ES-I3 (cell line): ENCODE measurements at regions not wholly inside any gene's neighbourhood (a gene's known extent, or its start where the extent isn't known, plus 50 kb on each side); places are given as distances from the start of the nearest gene placed in this dataset.
"Not testable (repeated sequence)": the region's sequence is repeated elsewhere in the genome, so short reads cannot be mapped to it uniquely, and the experiment has no call there.

Experiments used
- H3K36me3 ChIP-seq: 2 replicates; pipeline ENCODE4 v1.6.1; 2013; ENCODE audit warnings: mild to moderate bottlenecking, low read length, control low read depth, moderate library complexity; ENCODE audit not compliant: insufficient read depth
- H3K4me1 ChIP-seq: 2 replicates; pipeline ENCODE4 v1.6.1; 2013; ENCODE audit warnings: mild to moderate bottlenecking, control low read depth, low read length; ENCODE audit not compliant: insufficient read depth
- H3K9ac ChIP-seq: 2 replicates; pipeline ENCODE4 v1.6.1; 2013; ENCODE audit warnings: low read depth, mild to moderate bottlenecking, low read length, moderate library complexity
- H3K9me3 ChIP-seq: 2 replicates; pipeline ENCODE4 v1.6.1; 2013; ENCODE audit warnings: mild to moderate bottlenecking, low read length, moderate library complexity; ENCODE audit not compliant: control insufficient read depth, insufficient read depth

DNA sequence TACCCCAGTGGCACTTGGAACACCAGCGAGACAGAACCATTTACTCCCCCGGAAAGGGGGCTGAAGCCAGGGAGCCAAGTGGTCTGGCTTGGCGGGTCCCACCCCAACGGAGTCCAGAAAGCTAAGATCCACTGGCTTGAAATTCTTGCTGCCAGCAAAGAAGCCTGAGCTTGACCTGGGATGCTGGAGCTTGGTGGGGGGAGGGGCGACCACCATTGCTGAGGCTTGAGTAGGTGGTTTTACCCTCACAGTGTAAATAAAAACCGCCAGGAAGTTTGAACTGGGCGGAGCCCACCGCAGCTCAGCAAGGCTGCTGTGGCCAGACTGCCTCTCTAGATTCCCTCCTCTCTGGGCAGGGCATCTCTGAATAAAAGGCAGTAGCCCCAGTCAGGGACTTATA lies 62.8 kb downstream of the RPS24 start:
- H3K4me1 ChIP-seq, H3K9ac ChIP-seq: not testable (repeated sequence)

DNA sequence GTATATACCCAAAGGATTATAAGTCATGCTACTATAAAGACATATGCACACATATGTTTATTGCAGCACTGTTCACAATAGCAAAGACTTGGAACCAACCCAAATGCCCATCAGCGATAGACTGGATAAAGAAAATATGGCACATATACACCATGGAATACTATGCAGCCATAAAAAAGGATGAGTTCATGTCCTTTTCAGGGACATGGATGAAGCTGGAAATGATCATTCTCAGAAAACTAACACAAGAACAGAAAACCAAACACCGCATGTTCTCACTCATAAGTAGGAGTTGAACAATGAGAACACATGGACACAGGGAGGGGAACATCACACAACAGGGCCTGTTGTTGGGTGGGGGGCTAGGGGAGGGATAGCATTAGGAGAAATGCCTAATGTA lies 68.9 kb downstream of the RPS24 start:
- H3K9me3 ChIP-seq, H3K9ac ChIP-seq, H3K36me3 ChIP-seq, H3K4me1 ChIP-seq: not testable (repeated sequence)

More for the DNA sequence above, 62.8 kb downstream of the RPS24 start:
- H3K9me3 ChIP-seq, H3K36me3 ChIP-seq: not testable (repeated sequence)

DNA sequence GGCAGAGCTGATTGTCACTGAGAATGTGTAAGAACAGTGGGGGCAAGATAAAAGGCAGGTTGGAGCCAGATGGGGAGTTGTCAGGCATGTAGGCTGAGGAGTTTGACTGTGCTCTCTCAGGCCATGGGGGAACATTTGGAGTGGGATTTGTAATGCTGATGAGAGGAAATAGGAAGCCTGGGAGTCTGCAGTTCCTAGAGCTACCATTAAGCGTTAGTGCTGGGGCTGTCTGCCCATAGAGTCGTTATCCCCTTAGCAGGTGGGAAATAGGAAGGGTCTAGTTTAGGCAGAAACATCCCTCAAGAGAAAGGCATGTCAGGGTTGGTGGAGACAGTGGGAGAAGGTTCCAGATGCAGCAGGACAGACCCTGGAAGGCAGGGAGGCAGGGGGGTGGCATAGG lies 75.5 kb downstream of the RPS24 start:
- H3K9ac ChIP-seq: no peak overlapping the region

DNA sequence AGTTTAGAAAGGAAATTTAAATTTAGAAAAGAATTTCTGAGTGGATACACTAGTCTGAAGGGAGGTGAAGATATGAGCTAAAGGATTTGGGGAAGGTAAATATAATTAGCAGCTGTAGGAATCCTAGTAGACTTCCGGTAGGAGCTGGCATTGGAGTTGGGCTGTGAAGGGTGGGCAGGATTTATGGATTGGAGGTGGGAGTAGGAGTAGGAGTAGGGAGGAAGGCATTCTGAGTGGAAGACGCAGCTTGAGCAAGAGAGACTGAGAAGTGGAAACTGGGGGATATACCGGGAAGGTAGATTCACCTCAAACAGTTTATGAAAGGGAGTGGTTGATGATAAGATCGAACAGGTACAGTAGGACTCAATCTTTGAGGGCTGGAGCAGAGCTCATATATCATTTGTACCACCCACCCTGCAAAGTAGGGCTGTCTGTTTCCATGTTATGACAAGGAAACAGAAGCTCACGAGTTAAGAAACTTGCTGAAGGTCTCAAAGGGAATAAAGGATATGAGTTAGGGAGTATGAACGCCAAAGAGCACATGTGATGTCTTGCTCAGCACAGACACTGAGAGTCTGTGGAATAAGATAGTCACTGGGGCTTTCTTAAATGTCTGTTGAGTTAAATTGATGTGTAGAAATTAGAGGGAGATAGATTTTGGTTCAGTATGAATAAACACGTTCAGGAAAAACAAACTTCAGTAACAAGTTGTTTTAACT lies 81.6 kb downstream of the RPS24 start:
- H3K4me1 ChIP-seq: no peaks in the 10 kb centered on the region
- H3K36me3 ChIP-seq: no peaks in the 10 kb centered on the region
- no peaks in the 10 kb centered on the region for H3K9me3 ChIP-seq
- no peak overlapping the region for H3K9ac ChIP-seq

More for the DNA sequence above, 75.5 kb downstream of the RPS24 start:
- peaks cover 11% of the 10 kb centered on the region for H3K9me3 ChIP-seq
- H3K36me3 ChIP-seq: no peaks in the 10 kb centered on the region
- H3K4me1 ChIP-seq: peaks cover 8% of the 10 kb centered on the region; the same call in 1 of the 2 replicates

DNA sequence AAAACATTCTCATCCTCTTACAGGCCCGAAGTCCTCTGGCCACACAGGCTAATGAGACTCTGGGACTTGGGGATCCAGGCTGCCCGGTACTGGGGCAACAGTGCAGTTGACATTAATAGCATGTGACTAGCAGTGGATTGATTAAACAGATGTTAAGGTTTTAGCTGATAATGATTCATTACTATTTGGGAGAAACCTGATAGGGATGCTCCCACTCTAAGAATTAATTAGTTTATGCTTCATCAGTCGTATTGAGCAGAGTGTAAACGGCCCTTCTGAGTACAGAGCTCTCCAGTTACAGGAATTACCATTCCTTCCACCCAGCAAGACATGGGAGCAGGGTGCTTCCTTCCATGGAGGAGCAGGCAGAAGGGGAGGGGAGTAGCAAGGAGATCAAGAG lies 82.7 kb downstream of the RPS24 start:
- no peaks in the 10 kb centered on the region; the same call in 1 of the 2 replicates for H3K36me3 ChIP-seq
- no peak overlapping the region for H3K9ac ChIP-seq
- H3K9me3 ChIP-seq: no peaks in the 10 kb centered on the region
- no peaks in the 10 kb centered on the region for H3K4me1 ChIP-seq

DNA sequence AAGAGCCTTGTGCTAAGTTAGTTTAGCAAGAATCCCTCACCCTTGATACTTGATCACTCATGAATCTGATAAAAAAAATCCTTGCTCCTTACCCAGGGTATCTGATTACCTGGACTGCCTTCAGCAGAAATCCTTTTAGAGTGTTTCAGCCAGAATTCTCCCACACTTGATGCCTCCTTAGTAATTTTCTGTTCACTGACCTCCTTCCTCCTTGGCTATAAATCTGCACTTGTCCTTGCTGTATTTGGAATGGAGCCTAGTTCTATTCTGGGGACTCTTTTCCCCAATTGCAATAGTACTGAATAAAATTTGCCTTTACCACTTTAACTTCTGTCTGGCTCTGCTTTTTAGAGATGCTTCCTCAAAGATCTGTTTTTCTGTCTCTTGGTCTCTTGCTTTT lies 84.9 kb downstream of the RPS24 start:
- H3K9me3 ChIP-seq: peaks cover 8% of the 10 kb centered on the region; the same call in 1 of the 2 replicates
- no peak overlapping the region for H3K9ac ChIP-seq
- no peaks in the 10 kb centered on the region; the same call in 1 of the 2 replicates for H3K36me3 ChIP-seq
- no peaks in the 10 kb centered on the region for H3K4me1 ChIP-seq

DNA sequence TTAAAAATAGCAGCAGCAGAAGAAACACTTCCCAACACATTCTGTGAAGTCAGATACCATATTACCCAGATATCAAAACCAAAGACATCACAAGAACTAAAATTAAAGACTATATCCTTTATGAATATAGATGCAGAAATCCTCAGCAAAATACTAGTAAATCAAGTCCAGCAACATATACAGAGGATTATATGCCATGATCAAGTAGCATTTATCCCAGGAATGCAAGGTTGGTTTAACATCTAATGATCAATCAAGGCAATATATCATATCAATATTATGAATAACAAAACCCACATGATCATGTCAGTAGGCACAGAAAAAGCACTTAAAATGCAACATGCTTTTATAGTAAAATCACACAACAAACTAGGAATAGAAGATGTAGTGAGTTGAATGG lies 88.1 kb downstream of the RPS24 start:
- Histone ChIP-seq H3K9me3 (peaks cover 8% of the 10 kb centered on the region), H3K9ac (no peak overlapping the region), H3K4me1 (no peaks in the 10 kb centered on the region), H3K36me3 (no peaks in the 10 kb centered on the region; the same call in 1 of the 2 replicates)

DNA sequence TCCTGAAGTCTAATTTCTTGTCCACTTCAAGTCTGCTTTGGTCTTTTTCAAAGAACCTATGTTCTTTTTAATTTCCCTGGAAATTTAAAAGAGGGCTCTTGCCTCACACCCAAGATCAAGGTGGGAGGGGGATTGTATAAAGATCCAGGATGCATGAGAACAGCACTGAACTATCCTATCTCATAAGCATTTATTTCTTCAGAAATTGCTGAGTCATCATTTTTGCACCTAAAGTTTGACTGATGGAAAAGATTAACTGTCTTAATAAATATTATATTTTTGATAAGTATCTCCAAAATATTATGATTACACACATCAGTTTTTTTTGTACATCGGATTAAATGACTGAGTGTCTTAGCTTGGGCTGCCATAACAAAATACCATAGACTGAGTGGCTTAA lies 90.5 kb downstream of the RPS24 start:
- Histone ChIP-seq H3K9ac (no peak overlapping the region), H3K4me1 (no peaks in the 10 kb centered on the region), H3K9me3 (peaks cover 8% of the 10 kb centered on the region), H3K36me3 (no peaks in the 10 kb centered on the region; the same call in 1 of the 2 replicates)

DNA sequence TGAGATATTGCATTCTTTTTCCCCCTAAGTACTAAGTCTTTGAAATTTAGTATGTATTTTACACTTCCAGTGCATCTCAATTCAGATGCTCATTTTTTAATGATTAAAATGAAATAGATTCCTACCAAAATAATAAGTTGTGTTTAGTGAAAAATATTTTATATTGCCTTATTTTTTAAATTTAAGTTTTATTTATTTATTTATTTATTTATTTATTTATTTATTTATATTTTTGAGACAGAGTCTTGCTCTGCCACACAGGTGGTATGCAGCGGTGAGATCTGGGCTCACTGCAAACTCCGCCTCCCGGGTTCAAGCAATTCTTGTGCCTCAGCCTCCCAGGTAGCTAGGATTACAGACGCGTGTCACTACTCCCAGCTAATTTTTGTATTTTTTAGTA lies 95.5 kb downstream of the RPS24 start:
- H3K9ac ChIP-seq: no peak overlapping the region

DNA sequence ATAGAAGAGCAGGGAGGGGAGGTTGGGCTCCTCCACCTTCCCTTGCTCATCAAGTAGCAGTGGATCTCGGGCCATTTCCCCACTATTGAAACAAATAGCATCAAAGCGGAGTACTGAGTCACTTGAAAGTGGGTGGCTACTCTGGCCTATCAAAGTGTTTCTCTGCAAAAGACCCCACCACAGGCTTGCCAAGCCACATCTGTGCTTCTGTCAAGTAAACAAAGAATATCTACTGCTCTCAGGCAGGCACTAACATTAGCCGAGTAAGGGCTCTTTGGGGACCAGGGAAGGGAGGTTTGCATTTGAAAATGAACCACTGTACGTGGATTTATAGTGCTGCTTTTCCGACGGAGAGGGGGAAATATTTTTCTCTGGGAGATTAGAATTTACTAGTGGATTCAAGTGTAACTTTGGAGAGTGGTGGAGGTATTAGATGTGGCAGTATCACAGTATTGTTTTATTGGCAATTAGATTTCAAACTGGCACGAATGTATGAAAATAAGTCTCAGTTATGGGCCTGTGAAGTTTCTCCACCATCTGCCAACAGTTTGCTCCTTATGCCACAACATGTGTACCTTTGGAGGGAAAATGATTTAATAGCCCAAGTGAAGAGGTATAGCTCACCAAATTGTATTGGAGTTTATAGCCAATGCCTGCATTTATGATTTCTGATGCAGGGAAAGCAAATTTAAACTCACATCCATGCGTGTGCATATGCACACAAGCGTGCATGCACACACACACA lies 97.5 kb downstream of the RPS24 start:
- Histone ChIP-seq H3K9me3 (no peaks in the 10 kb centered on the region; the same call in 1 of the 2 replicates), H3K9ac (no peak overlapping the region), H3K4me1 (peaks cover 7% of the 10 kb centered on the region; the same call in 1 of the 2 replicates), H3K36me3 (no peaks in the 10 kb centered on the region)

More for the DNA sequence above, 95.5 kb downstream of the RPS24 start:
- Histone ChIP-seq H3K4me1 (peaks cover under 1% of the 10 kb centered on the region; the same call in 1 of the 2 replicates), H3K36me3 (no peaks in the 10 kb centered on the region), H3K9me3 (no peaks in the 10 kb centered on the region; the same call in 1 of the 2 replicates)

DNA sequence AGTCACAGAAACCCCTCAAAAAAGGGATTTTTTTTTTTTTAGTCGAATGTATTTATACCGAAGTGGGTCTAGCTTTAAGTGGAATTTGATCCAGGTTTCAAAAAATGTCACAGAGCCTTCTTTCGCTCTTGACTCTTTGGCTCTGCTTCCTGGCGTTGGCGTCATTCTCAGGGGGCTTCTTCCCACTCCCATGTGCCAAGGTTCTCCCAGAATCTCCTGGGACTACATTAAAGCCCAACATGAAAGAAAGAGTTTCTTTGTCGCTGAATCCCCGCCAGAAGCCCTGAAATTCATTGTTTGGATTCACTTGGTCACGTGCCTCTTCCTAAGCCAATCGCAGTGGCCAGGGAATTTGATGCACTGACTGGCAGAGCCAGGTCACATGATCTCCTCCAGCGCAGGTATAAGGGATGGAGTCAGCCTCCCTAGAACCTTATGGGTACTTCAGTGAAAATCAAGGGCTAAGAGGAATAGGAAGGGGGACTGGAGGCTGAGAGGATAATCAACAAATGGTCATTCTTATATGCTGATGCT lies 101.2 kb downstream of the RPS24 start:
- H3K9ac ChIP-seq: no peak overlapping the region; the same call in 1 of the 2 replicates
- no peaks in the 10 kb centered on the region for H3K36me3 ChIP-seq
- H3K4me1 ChIP-seq: peaks cover 7% of the 10 kb centered on the region; the same call in 1 of the 2 replicates
- H3K9me3 ChIP-seq: no peaks in the 10 kb centered on the region

DNA sequence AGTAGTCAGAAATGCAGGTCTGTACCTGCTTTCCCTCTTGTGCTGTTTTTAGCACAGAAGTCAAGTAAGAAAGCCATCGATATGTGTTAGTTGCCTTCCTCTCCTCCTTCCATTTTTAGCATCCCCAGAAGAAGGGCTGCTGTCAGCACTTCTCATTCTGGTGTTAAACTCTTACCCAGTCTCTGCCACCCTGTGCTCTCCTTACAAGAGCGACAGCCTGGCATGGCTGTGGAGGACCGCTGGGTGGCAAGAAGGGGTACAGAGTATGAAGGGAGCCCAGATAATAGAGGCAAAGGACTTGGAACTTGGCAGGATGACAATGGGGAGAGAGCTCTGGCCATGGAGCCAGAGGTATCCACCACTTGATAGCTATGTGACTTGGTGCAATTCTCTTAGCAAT lies 103.5 kb downstream of the RPS24 start:
- peaks cover 7% of the 10 kb centered on the region; the same call in 1 of the 2 replicates for H3K4me1 ChIP-seq
- no peaks in the 10 kb centered on the region for H3K36me3 ChIP-seq
- no peaks in the 10 kb centered on the region for H3K9me3 ChIP-seq
- no peak overlapping the region for H3K9ac ChIP-seq

DNA sequence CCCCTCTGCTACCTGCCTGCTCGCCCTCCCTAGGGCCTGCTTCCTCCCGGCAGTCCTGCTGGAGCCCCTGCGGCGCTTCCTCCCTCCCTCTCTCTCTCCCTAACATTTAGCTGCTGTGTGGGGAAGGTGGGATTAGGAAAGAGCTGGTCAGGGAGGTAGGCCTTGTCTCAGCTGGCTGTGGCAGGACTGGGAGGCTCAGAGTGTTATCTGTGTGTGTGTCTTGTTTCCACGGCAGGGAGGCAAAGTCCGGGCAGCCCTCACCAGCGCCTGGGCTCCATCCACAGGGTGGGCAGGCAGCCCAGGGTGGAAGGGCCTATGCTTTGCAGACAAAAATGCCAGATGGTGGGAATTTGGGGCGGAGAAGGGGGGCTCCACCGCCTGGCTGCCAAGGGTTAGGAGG lies 105.7 kb downstream of the RPS24 start:
- H3K9me3 ChIP-seq: no peaks in the 10 kb centered on the region
- peaks cover 5% of the 10 kb centered on the region; the same call in 1 of the 2 replicates for H3K4me1 ChIP-seq
- H3K36me3 ChIP-seq: no peaks in the 10 kb centered on the region
- no peak overlapping the region for H3K9ac ChIP-seq

DNA sequence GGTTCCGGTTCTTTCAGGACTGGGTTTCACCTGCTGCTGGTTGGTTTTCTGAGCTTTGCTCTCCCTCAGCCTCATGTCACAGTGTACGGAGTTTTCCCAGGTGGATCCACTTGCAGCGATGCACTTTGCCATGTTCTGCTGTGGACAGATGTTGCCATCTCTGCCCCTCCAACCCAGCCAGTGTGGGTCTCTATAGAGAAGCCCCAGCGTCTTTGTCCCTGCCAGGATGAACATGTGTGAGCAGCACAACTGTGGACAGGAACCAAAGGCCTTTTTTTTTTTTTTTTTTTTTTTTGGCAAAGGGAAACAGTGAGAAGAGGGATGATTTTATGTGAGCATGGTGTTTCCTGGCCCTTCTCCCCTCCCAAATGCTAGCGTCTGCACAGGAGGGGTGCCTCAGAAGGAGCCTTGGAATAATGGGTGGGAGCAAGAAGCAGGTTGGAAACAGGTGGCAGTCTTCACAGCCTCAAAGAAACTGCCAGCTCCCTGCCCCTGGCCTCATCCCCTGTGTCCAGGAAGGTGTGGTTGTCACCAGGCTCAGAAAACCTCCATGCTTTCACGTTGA lies 106.5 kb downstream of the RPS24 start:
- H3K9me3 ChIP-seq: no peaks in the 10 kb centered on the region
- no peak overlapping the region for H3K9ac ChIP-seq
- no peaks in the 10 kb centered on the region for H3K4me1 ChIP-seq
- H3K36me3 ChIP-seq: no peaks in the 10 kb centered on the region
